CD14-positive monocyte (primary cell): ENCODE measurements at regions not wholly inside any gene's neighbourhood (a gene's known extent, or its start where the extent isn't known, plus 50 kb on each side); places are given as distances from the start of the nearest gene placed in this dataset.

Experiments
- DNase-seq, 3 donors: peaks; one replicate each; pipeline ENCODE4 v3.0.0-alpha.2; 2011 to 2022
- H2AFZ ChIP-seq: 2 replicates; pipeline ENCODE4 v1.6.0; 2012; ENCODE audit warnings: mild to moderate bottlenecking, low read depth, low read length, inconsistent platforms; ENCODE audit not compliant: insufficient read depth, poor library complexity, severe bottlenecking
- H3K27ac ChIP-seq, 2 donors: 1 replicate in 1 of 2; 2 replicates in 1 of 2; pipeline ENCODE4 v1.5.1; 2012 to 2013; ENCODE audit warnings: low read length in 2 of 2, control low read depth in 1 of 2, inconsistent platforms in 1 of 2, low read depth in 1 of 2, mild to moderate bottlenecking in 1 of 2
- H3K27me3 ChIP-seq, 2 donors: one replicate each; pipeline versions ENCODE4 v1.6.0 to v1.6.1; 2011 to 2013; ENCODE audit warnings: low read length in 2 of 2; ENCODE audit not compliant: control insufficient read depth in 2 of 2, insufficient read depth in 2 of 2
- H3K36me3 ChIP-seq, 2 donors: replicated peaks in 1 of 2; 1 replicate in 1 of 2; 2 replicates in 1 of 2; pipeline versions ENCODE4 v1.5.1 to v1.6.1; 2012 to 2013; ENCODE audit warnings: low read length in 2 of 2, control low read depth in 1 of 2, inconsistent platforms in 1 of 2, mild to moderate bottlenecking in 1 of 2; ENCODE audit not compliant: insufficient read depth in 2 of 2, control insufficient read depth in 1 of 2
- H3K4me1 ChIP-seq, 2 donors: 1 replicate in 1 of 2; 2 replicates in 1 of 2; pipeline versions ENCODE4 v1.5.1 to v1.6.1; 2012 to 2013; ENCODE audit warnings: low read length in 2 of 2, control low read depth in 1 of 2, inconsistent platforms in 1 of 2, mild to moderate bottlenecking in 1 of 2, moderate library complexity in 1 of 2; ENCODE audit not compliant: insufficient read depth in 2 of 2, control insufficient read depth in 1 of 2
- H3K4me2 ChIP-seq: replicated peaks from 2 replicates; pipeline ENCODE3; 2012; ENCODE audit warnings: low read length, moderate library complexity, mild to moderate bottlenecking; ENCODE audit not compliant: poor library complexity, severe bottlenecking; ENCODE audit errors: extremely low read depth
- H3K4me3 ChIP-seq, 3 experiments: fragments of 200-600 bp in 1 of 3; sonication (generic) in 1 of 3; replicated peaks in 1 of 3; 1 replicate in 2 of 3; 2 replicates in 1 of 3; pipeline ENCODE4 v1.5.1; 2011 to 2013; ENCODE audit warnings: low read length in 3 of 3, mild to moderate bottlenecking in 3 of 3, control low read depth in 2 of 3, low read depth in 2 of 3, inconsistent platforms in 1 of 3, moderate library complexity in 1 of 3
- H3K79me2 ChIP-seq: 2 replicates; pipeline ENCODE4 v1.6.0; 2012; ENCODE audit warnings: mild to moderate bottlenecking, control low read depth, inconsistent platforms, low read length, moderate library complexity; ENCODE audit not compliant: insufficient read depth
- H3K9ac ChIP-seq: 2 replicates; pipeline ENCODE4 v1.6.0; 2017; ENCODE audit warnings: low read length, mild to moderate bottlenecking; ENCODE audit not compliant: insufficient read depth, poor library complexity, severe bottlenecking
- H3K9me3 ChIP-seq, 2 donors: replicated peaks in 1 of 2; 1 replicate in 1 of 2; 2 replicates in 1 of 2; pipeline versions ENCODE4 v1.5.1 to v1.6.1; 2012 to 2013; ENCODE audit warnings: low read length in 2 of 2, control low read depth in 1 of 2; ENCODE audit not compliant: control insufficient read depth in 1 of 2, insufficient read depth in 1 of 2
- H4K20me1 ChIP-seq: 2 replicates; pipeline ENCODE4 v1.6.0; 2012; ENCODE audit warnings: mild to moderate bottlenecking, low read length, control low read depth, moderate library complexity; ENCODE audit not compliant: insufficient read depth
- H3K27ac Mint-ChIP-seq, 7 donors: one replicate each; pipeline ENCODE4 v1.8.0; 2020; ENCODE audit warnings: mild to moderate bottlenecking in 7 of 7, mixed read lengths in 7 of 7, moderate library complexity in 6 of 7, inconsistent platforms in 2 of 7
- H3K27me3 Mint-ChIP-seq, 3 donors: one replicate each; pipeline ENCODE4 v1.8.0; 2021 to 2022; ENCODE audit warnings: low read depth in 3 of 3, mild to moderate bottlenecking in 3 of 3, mixed read lengths in 3 of 3, moderate library complexity in 3 of 3, inconsistent platforms in 1 of 3
- H3K36me3 Mint-ChIP-seq, 2 donors: one replicate each; pipeline ENCODE4 v1.8.0; 2020; ENCODE audit warnings: mixed read lengths in 2 of 2, inconsistent platforms in 1 of 2, mild to moderate bottlenecking in 1 of 2
- H3K4me1 Mint-ChIP-seq: one replicate; pipeline ENCODE4 v1.8.0; 2020; ENCODE audit warnings: mild to moderate bottlenecking, mixed read lengths
- H3K4me3 Mint-ChIP-seq, 2 donors: one replicate each; pipeline ENCODE4 v1.8.0; 2020; ENCODE audit warnings: mild to moderate bottlenecking in 2 of 2, mixed read lengths in 2 of 2, moderate library complexity in 1 of 2
- H3K9me3 Mint-ChIP-seq, 7 donors: one replicate each; pipeline ENCODE4 v1.8.0; 2020 to 2022; ENCODE audit warnings: mixed read lengths in 7 of 7, mild to moderate bottlenecking in 6 of 7, moderate library complexity in 6 of 7, inconsistent platforms in 2 of 7
- CTCF ChIP-seq: fragments of 200-600 bp; IDR thresholded peaks from one replicate; pipeline ENCODE4 v1.8.0; 2022; ENCODE audit warnings: antibody characterized with exemption, mild to moderate bottlenecking
- WGBS: methylation state at CpG from one replicate; pipeline ENCODE4 v1.1.5; 2013; ENCODE audit warnings: missing lambda C conversion rate; ENCODE audit not compliant: insufficient coverage; 5-methylcytosine and 5-hydroxymethylcytosine counted together
- intact Hi-C, 2 donors: fragments of 100-400 bp; cut with micrococcal nuclease; formaldehyde crosslinking; loops; one replicate each; pipeline versions ENCODE4 v1.15.0 to v1.15.1; 2023

- Histone ChIP-seq H3K27me3 (no peaks in the 10 kb centered on the region), H4K20me1 (no peaks in the 10 kb centered on the region), H2AFZ (no peak overlapping the region), H3K79me2 (no peaks in the 10 kb centered on the region), H3K9ac (no peak overlapping the region), H3K4me3 (no peak overlapping the region), H3K4me1 (no peaks in the 10 kb centered on the region), H3K9me3 (no peaks in the 10 kb centered on the region), H3K4me2 (no peak overlapping the region), H3K27ac (no peak overlapping the region), H3K36me3 (no peaks in the 10 kb centered on the region)
- peaks cover 1 to 5% (median 4%) of the 10 kb centered on the region in 3 donors for H3K27me3 Mint-ChIP-seq
- DNase-seq = no peak
- peaks cover 0 to 3% (median 0%) of the 10 kb centered on the region in 7 donors for H3K9me3 Mint-ChIP-seq
- 93% methylated on average over 2 of the region's 4 CpGs for WGBS
- H3K27ac Mint-ChIP-seq = no peak overlapping the region
- H3K36me3 Mint-ChIP-seq = no peaks in the 10 kb centered on the region
- intact Hi-C loops = no loop called here
- no peaks in the 10 kb centered on the region for H3K4me1 Mint-ChIP-seq
- no peak for TF ChIP-seq CTCF
- no peak overlapping the region for H3K4me3 Mint-ChIP-seq
Measured at GRCh38 chr2:29981402-29981801, 60.0 kb upstream of the ALK start.

- Histone ChIP-seq H3K36me3 (no peaks in the 10 kb centered on the region), H3K27ac (no peak overlapping the region), H3K4me2 (no peak overlapping the region), H3K4me1 (no peaks in the 10 kb centered on the region), H4K20me1 (no peaks in the 10 kb centered on the region), H3K27me3 (no peaks in the 10 kb centered on the region), H3K4me3 (no peak overlapping the region), H2AFZ (no peak overlapping the region), H3K9ac (no peak overlapping the region), H3K9me3 (no peaks in the 10 kb centered on the region), H3K79me2 (no peaks in the 10 kb centered on the region)
- no peak overlapping the region for H3K27ac Mint-ChIP-seq
- no peak overlapping the region for H3K4me3 Mint-ChIP-seq
- intact Hi-C loops = no loop called here
- no CpG with 5 or more reads among the region's 4 CpGs for WGBS
- TF ChIP-seq CTCF = no peak
- no peaks in the 10 kb centered on the region for H3K4me1 Mint-ChIP-seq
- DNase-seq = no peak
- peaks cover 1 to 5% (median 3%) of the 10 kb centered on the region in 3 donors for H3K27me3 Mint-ChIP-seq
- peaks cover 0 to 2% (median 0%) of the 10 kb centered on the region in 7 donors for H3K9me3 Mint-ChIP-seq
- no peaks in the 10 kb centered on the region for H3K36me3 Mint-ChIP-seq
Measured at GRCh38 chr2:29983308-29983707, 61.9 kb upstream of the ALK start.
